CD4-positive, alpha-beta T cell treated with Interleukin-4 for 4 hours (primary cell): ENCODE measurements at regions not wholly inside any gene's neighbourhood (a gene's known extent, or its start where the extent isn't known, plus 50 kb on each side); places are given as distances from the start of the nearest gene placed in this dataset.
"Not testable (repeated sequence)": the region's sequence is repeated elsewhere in the genome, so short reads cannot be mapped to it uniquely, and the experiment has no call there.

Source experiments
- DNase-seq: peaks from one replicate; pipeline ENCODE4 v3.0.0-alpha.2; 2020

DNA sequence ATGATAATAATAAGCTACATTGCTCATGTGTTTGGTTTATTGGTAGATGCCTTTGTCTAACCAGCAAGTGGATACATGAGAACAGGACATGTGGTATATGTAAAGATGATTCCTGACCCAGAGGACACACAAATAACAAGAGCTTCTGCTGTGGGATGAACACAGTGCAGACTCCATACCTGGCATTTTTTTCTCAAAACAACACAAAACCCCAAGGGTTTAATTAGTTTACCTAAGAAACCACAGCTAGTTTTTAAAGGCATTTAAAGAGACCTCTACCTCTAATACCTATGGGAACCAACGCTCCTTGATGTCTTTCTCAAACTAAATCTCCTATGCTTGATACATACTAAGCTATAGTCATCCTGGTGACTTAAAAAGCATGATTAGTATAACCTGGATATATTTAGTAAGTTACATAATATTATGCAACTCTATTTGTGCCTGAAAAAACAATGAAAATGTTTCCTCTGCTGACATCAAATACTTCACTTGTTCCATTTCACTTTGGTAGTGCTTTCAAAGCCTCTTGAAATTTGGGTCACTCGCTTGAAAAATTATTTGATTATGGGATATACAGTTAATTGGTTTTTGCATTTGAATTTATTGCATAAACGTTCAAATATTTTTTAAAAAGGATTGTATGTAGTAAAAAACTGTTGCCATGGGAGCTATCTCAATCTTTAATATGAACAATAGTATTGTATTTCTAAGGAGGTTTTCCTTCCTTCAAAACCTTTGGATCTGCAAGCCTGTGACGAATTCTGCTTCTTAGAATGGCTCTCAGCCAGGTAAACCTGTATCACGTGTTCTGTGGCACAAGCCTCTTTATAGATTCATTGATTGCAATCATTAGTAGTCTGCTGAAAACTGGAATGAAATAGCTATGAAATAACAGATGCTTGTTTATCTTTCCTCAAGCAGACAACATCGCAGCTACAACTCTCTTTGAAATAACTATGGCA is 233.0 kb upstream of the KCNMB2 start:
- no peak for DNase-seq

- DNase-seq = no peak
Measured at GRCh38 chr3:178304758-178305467, 231.3 kb upstream of the KCNMB2 start.

GRCh38 chr3:178306432-178307115 is 229.7 kb upstream of the KCNMB2 start:
- DNase-seq = no peak

DNA sequence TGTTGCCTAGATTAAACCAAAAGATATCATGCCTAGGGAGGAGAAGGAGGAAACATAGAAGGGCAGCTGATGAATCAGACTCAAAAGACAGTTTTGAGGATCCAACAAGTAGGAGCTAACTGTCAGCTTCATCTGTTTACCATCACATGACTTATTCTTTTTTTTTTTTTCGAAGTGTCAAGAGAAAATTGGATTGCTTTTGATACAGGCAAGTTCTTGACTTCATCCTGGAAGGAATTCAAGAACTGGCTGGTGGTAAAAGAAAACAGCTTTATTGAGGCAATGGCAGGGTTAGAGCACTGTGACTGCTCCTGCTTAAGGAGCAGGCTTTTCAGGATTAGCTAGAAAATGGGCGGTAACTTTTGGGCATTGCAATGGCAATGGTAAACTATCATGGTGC is 227.5 kb upstream of the KCNMB2 start:
- DNase-seq = no peak

DNA sequence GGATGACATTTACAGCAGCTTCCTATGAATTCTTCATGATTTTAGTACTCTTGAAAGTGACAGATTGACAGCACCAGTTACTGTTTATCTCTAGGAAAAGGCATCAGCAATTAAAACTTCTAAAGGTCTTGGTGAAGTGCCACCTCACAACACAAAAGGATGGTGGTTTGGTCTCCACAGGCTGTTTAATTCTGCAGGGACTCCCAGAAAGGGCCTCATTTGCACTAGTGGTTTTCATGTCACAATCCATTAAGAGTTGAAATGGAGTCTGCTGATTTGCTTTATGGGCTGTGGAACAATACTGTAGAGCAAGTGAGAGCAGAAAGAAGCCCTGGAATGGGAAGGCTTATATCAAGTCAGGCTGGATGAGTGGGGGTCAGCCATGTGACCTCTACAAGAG is 225.3 kb upstream of the KCNMB2 start:
- DNase-seq = no peak

- no peak for DNase-seq
Measured at GRCh38 chr3:178313716-178314115, 222.5 kb upstream of the KCNMB2 start.

- no peak for DNase-seq
Measured at GRCh38 chr3:178318340-178318739, 217.9 kb upstream of the KCNMB2 start.

GRCh38 chr3:178318941-178319816 is 217.1 kb upstream of the KCNMB2 start:
- DNase-seq = no peak

DNA sequence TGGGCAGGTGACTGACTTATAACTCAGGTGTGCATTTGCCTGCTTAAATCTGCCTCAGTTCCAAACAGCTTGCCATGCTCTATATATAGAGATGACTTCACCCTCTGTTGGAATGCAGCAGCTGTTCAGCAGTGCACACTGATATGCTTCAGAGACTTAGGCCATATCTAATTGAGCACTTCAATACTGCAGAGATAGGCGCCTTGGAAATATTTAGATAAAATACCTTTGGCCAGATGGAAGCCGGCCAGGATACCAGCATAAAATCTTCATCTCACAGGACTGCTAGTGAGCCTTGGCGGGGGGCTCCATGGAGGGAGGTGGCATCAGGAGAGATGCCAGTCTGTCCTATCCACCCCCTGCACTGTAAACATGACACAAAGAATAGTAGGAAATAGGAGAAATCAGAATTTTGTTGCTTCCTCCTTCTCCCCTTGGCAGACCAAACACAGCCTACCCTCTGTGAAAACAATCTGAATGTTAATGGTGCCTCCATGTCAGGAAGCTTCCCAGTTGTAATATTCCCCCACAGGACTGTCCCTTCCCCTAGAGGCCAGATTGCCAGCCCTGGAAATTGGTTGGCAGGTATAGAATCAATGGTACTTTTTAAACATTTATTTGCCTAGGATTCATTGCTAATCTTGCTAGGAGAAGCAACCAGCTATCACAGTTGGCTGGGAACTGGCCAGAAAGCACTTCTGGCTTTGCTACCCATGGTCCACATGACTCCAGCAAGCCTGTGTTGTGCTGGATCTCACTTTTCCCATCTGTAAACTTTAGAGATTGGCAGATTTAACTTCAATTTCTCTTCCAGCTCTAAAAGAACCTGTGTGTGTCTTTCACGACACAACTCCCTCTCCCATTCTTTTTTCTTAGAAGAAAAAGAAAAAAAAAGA is 215.5 kb upstream of the KCNMB2 start:
- no peak for DNase-seq

DNA sequence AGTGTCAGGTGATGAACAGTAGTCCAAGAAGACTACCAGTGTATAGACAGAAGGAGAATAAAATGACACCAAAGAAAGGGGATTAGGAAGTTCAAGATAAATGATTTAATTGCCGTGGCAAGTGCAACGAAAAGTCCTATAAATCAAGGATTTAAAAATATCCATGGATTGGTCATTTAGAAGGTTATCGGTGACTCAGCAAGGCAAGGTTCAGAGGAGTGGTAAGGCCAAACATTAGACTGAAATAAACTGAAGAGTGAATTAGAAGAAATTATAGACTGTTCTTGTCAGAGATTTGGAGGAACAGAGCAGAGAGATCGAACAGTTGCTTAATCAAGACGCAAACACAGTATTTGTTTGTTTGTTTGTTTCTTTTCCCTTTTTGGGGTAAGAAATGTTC is 211.9 kb upstream of the KCNMB2 start:
- DNase-seq = no peak

GRCh38 chr3:178325330-178325729 is 210.9 kb upstream of the KCNMB2 start:
- DNase-seq = no peak

DNA sequence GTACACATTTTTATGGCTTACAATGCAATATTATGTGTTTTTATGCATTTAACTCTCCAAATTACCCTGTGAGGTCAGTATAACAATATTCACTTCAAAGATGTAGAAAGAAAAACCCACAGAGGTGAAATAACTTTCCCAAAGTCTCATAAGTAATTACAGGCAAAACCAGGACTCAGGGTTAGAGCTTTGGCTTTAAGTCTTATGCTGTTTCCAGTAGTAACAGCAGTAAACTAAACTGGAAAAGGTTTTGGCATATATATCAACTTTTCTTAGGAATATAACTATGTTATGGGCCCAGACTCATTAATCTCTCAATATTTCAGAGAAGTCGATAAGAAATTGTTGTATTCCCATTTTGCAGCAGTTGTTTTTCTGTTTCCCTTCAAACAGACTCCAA is 206.3 kb upstream of the KCNMB2 start:
- no peak for DNase-seq

GRCh38 chr3:178334239-178334638 is 202.0 kb upstream of the KCNMB2 start:
- no peak for DNase-seq

DNA sequence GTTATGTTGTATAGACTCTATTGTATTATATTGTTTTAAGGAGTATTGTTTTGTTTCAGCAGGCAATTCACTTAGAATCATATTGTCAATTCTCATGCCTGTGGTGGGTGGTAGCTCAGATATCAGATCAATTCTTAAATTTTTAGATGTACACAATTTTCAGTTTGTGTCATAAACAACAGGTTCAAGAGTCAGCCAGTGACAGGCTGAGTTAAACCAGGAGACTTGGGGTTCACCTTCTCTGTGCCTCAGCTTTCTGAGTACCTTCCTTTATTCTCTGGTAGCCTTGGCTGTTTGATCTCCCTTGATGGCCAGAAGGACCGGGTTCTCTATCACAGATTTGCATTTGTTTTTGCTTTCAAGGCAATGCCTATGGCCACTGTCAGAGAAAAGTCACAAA is 199.9 kb upstream of the KCNMB2 start:
- DNase-seq = no peak

DNA sequence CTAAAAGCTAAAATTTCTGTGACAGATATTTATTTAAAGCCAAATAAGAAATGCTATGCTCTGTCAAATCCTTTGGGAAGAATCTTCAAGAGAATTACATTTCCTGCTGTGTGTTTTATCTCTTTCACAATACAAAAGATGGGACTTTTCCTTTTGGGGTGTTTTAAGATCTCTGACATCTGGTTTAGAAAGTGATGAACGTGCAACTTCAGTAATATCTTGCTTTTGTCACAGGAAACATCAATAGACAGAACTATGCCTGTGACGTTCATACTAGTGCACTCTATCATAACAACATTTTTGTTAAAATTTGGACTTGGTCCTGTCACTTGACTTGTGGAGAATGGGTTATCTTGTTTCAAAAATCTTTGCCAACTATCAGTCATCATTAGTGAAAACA is 195.7 kb upstream of the KCNMB2 start:
- DNase-seq = no peak

GRCh38 chr3:178341636-178342035 is 194.6 kb upstream of the KCNMB2 start:
- no peak for DNase-seq

- DNase-seq = no peak
Measured at GRCh38 chr3:178342111-178342510, 194.1 kb upstream of the KCNMB2 start.

DNA sequence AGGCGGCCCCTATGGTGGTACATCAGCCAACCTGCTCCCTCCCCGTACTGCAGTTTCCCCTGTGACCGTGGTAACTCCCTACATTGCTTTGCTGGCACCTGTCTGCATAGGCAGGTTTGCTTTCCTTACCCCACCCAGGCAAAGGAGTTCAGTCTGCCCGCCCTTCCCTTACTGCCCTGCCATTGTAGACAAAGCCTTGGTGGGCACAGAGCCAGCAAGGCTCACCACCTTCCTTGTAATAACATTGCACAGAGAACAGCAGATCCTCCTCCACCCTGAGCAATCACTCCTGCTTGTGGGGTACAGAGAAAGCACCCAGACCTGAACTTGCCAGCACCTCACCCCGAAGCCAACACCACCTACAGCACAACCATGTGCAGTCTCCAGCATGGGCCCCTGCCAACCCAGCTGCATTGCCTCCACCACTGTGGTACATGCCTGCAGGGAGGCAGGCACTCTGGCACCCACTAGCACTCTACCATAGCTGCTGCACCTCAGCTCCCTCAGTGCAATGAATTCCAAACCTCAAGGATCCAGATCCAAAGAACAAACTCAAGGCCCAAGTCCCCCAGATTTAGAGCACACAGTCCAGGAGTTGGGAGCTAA is 192.7 kb upstream of the KCNMB2 start:
- DNase-seq = no peak

- DNase-seq = no peak
Measured at GRCh38 chr3:178345944-178346343, 190.3 kb upstream of the KCNMB2 start.

DNA sequence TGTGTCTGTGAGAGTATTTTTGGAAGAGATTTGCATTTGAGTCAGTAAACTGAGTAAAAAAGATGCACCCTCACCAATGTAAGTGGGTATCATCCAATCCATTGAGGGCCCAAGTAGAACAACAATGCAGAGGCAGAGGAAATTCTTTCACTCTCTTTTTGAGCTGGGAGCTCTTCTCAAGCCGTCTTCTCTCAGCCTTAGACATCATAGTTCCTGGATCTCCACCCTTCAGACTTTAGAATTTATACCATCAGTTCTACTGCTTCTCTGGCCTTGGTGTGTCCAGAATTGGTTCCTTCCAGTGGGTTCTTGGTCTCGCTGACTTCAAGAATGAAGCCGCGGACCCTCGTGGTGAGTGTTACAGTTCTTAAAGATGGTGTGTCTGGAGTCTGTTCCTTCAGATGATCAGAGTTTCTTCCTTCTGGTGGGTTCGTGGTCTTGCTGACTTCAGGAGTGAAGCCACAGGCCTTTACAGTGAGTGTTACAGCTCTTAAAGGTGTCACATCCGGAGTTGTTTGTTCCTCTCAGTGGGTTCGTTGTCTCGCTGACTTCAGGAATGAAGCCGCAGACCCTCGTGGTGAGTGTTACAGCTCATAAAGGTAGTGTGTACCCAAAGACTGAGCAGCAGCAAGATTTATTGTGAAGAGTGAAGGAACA is 187.5 kb upstream of the KCNMB2 start:
- peak; percentile 10 for DNase-seq

GRCh38 chr3:178349218-178349596 is 187.0 kb upstream of the KCNMB2 start:
- not testable (repeated sequence) for DNase-seq
